Myocyte (in vitro differentiated cells): ENCODE measurements at regions not wholly inside any gene's neighbourhood (a gene's known extent, or its start where the extent isn't known, plus 50 kb on each side); places are given as distances from the start of the nearest gene placed in this dataset.
"Not testable (repeated sequence)": the region's sequence is repeated elsewhere in the genome, so short reads cannot be mapped to it uniquely, and the experiment has no call there.

Experiments
- DNase-seq: peaks from one replicate; pipeline ENCODE4 v3.0.0-alpha.2; 2012; ENCODE audit warnings: low read depth

DNA sequence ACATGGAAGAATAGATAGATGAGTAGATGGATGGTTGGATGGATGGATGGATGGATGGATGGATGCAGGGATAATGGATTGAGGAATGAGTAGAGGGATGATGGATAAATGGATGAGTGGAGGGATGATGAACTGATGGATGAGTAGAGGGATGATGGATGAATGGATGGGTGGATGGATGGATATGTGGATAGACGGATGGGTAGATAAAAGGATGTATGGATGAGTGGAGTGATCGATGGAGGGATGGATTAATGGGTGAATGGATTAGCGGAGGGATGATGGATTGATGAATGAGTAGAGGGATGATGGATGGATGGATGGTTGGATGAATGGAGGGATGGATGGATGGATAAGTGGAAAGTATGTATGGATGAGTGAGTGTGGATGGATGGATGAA is 533.2 kb downstream of the RFC3 start:
- DNase-seq: no peak

DNA sequence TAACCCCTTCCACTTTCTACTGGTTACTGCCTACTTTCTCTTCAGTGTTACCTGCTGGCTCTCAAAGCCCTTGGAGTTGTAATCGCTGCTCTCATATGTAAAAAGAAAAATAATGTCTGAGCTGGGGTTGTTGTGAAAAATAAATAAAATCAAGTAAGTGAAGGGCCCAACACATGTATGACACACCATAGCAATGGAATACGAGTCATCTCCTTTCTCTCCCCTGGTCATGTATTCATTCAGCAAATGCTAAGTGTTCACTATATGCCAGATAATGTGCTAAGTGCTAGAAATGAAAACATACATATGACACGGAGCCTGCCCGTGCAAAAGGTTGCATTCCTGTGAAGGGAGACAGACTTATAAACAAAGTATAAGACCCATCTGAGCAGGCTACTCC is 535.0 kb downstream of the RFC3 start:
- no peak for DNase-seq

DNA sequence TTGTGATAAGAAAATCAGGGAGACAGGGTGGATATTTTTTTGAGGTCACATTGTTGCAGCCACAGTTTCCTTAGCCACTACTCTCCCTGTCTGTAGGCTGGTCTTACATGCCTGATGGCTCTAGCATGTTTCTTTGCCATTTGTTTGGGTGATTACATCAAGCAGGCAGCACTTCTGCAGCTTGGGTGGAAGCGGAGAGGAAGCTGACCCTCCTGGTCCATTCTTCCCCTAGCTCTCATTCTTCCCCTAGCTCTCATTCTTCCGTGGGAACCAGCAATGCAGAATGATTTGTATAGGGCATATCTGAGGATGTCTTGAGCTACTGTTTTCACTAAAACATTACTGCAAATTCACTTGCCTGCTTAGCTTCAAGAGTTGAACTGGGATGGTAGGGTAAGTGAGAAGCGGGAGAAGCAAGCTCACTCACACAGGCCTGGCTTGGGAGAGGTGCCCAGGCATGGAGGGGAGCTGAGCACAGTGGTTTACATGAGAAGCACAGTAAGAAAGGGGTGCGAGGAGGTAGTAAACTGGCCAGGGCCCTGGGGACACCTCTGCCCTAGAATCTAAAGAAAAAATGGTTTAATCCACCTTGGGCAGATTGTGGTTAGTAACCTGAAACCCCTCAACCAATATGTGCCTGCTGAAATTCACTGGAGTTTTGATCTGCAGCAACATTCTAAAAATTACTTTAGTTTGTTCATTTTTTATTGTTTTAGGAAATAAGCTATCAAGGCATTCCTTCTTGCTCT is 538.9 kb downstream of the RFC3 start:
- DNase-seq: no peak

- DNase-seq: peak; percentile 60
These were observed 539.7 kb downstream of the RFC3 start for GRCh38 chr13:34357435-34358232.

GRCh38 chr13:34358811-34359513 is 541.0 kb downstream of the RFC3 start:
- DNase-seq: peak; percentile 78

- DNase-seq: no peak
These were observed 542.8 kb downstream of the RFC3 start for GRCh38 chr13:34360702-34361101.

DNA sequence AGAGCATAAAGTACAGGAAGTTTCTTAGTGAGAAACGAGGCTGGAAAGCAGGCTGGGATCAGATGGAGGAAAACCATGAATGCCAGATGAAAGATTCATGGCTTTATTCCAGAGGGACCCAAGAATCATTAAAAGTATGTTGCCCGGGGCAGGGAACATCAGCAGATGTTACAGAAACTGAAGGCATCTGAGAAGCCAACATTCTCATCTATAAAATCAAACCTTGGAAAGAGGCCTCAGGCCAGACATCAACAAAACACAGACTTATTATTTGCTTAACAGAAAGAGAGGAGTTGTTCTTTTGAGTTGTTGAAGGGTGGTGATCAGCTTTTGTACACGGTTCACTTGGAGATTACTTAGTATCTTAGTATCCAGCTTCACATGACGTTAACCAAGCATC is 543.6 kb downstream of the RFC3 start:
- no peak for DNase-seq

GRCh38 chr13:34363266-34363665 is 545.3 kb downstream of the RFC3 start:
- DNase-seq: no peak

DNA sequence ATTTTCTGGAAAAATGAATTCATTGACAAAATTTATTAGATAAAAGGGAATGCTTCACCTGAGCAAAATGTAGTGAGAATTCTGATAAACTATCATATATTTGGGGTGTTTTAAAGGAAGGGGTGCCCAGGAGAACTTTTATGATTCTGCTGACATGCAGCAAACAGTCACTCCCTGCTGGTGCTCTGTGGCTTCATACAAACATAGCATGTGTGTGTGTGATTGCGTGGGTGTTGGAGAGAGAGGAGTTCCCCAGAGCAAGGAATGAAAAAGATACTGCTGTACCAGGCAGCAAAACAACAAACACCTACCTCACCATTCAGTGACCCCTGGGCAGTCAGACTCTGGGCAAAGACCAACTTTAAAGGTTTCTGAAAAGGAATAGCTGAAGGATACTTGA is 546.7 kb downstream of the RFC3 start:
- DNase-seq: no peak

DNA sequence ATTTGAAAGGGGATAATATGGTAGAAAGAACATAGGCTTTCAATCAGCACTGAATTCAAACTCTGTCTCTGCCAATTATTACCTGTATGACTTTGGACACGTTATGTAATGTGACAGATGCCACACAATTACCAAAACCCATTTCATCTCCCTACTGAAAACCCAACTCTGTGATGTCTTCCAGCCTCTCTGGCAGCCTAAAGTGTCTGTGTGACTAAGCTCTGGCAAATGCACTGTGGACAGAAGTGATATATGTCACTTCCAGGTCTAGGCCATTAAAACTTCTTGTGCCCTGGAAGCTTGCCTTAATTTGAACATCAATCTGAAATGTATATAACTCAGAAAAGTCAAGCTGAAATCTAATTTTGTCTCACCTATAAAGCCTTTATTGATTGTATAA is 552.0 kb downstream of the RFC3 start:
- DNase-seq: no peak

DNA sequence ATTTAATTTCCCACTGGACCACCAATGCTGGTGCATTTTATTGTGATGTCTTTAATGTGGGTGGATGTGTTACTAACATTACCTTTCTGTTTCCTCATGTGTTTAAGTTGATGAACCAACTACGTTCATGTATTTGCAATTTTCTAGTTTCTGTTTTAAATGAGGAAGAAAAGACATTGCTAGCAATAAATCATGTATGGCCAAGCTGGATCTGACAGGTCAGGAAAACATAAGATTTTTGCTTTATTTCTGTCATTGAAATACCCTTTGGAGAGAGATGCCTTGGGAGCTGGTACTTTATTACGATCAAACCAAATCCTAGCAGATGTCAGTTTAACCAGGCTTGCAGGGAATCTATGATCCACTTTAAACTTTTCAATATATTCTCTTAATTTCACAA is 553.2 kb downstream of the RFC3 start:
- no peak for DNase-seq

GRCh38 chr13:34371645-34372395 is 553.9 kb downstream of the RFC3 start:
- no peak for DNase-seq

GRCh38 chr13:34372581-34372980 is 554.6 kb downstream of the RFC3 start:
- DNase-seq: peak; percentile 72

- no peak for DNase-seq
These were observed 558.5 kb downstream of the RFC3 start for GRCh38 chr13:34376483-34376882.

DNA sequence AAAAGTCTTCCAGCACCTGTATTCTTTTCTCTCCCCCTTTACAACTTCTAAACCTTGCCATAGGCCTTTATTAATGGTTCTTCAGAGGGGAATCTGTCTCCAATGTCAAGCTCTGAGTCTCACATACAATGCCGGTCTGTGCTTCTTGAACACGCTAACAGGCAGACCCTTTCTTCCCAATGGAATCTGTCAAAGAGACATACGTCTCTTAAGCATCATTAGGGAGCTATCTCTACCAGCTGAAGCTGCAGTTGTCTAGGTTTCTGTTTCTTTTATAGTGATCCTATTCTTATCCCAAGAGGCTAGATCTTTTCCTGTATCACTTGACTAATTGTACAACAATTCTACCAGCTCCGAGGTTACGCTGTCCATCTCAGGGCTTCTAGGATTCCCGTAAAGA is 560.8 kb upstream of the NBEA start:
- peak; percentile 37 for DNase-seq

GRCh38 chr13:34383728-34384127 is 558.3 kb upstream of the NBEA start:
- no peak for DNase-seq

DNA sequence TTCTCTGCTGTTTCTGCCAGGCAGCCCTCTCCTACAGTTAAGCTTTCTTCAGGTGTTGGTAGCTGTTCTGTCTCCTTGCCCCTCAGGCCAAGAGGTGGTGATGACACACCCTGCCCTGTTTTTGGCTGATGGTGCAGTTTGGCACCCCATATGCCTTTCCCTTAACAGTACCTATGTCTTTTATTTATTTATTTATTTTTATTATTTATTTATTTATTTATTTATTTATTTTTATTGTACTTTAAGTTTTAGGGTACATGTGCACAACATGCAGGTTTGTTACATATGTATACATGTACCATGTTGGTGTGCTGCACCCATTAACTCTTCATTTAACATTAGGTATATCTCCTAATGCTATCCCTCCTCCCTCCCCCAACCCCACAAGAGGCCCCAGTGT is 555.8 kb upstream of the NBEA start:
- not testable (repeated sequence) for DNase-seq

GRCh38 chr13:34391076-34391475 is 551.0 kb upstream of the NBEA start:
- peak; percentile 42 for DNase-seq

DNA sequence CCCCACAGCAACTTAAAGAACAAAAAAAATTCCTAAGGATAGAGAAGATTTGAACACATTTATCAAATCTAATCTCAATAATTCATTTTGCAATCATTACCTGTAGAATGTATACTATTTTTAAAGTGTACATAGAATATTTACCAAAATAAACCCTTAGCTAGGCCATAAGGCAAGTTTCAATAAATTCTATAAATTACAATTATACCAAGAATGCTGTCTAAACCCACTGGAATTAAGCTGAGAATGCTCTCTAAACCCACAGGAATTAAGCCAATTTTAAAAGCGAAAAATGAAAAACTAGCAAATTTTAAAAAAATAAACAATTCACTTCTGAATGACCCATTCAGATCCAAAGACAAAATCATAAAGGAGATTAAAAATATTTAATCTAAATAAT is 540.4 kb upstream of the NBEA start:
- DNase-seq: no peak

DNA sequence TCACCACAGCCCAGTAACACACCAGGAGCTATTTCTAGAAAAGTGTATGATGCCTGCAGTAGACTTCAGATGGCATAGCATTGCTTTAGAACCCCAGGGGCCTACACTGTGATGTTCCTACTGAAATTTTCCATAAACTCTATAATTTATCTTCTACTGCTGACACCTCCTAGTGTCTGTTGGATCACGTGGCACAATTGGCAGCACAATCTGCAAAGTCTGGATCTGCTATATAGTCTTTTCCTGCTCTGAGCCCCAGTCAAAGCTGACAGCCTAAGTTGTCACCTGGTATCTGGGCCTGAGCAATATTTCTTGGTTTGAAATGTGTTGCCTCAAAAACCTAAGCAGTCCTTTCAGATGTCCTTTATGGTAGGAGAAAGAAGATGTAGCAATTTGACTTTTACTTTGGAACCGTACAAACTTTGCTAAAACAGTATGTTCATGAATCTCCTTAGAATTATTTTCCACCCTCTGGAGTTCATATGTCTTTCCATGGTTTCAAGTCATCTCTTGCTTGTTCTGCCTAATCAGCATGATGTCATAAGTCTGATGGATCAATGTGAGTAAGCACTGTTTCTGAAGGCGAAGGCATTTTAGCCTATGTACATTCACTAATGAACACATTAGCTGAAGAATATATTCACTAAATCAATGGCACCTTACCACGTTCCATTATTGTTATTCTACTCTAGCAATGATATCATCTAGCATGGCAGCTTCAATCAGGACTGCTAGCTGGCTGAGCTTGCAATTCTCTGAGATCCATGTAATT is 536.5 kb upstream of the NBEA start:
- DNase-seq: no peak

GRCh38 chr13:34408640-34409039 is 533.4 kb upstream of the NBEA start:
- DNase-seq: no peak
